LNCaP clone FGC (cell line): ENCODE measurements at regions not wholly inside any gene's neighbourhood (a gene's known extent, or its start where the extent isn't known, plus 50 kb on each side); places are given as distances from the start of the nearest gene placed in this dataset.

Source experiments
- DNase-seq: peaks from one replicate; pipeline ENCODE4 v3.0.0-alpha.2; 2011; ENCODE audit warnings: low read depth
- H3K4me3 ChIP-seq: 2 replicates; pipeline ENCODE4 v1.5.1; 2011; ENCODE audit warnings: mild to moderate bottlenecking, low read depth, low read length, control low read depth
- CTCF ChIP-seq: IDR thresholded peaks from 2 replicates; pipeline ENCODE4 v1.5.1; 2012; ENCODE audit warnings: mild to moderate bottlenecking; ENCODE audit not compliant: control insufficient read depth, insufficient read depth; ENCODE audit errors: extremely low read depth

GRCh38 chr18:67337696-67338095 lies 178.8 kb downstream of the DSEL start:
- DNase-seq, result no peak
- no peak for TF ChIP-seq CTCF
- H3K4me3 ChIP-seq, result no peak overlapping the region

- no peak overlapping the region for H3K4me3 ChIP-seq
- no peak for DNase-seq
- no peak for TF ChIP-seq CTCF
Observed at GRCh38 chr18:67331857-67332256, 184.7 kb downstream of the DSEL start.

- TF ChIP-seq CTCF, result no peak
- H3K4me3 ChIP-seq, result no peak overlapping the region
- DNase-seq, result no peak
Observed at GRCh38 chr18:67319109-67319508, 197.4 kb downstream of the DSEL start.

- no peak overlapping the region for H3K4me3 ChIP-seq
- no peak for DNase-seq
- TF ChIP-seq CTCF, result no peak
Observed at GRCh38 chr18:67318651-67319050, 197.9 kb downstream of the DSEL start.

GRCh38 chr18:67310826-67311225 lies 205.7 kb downstream of the DSEL start:
- no peak for TF ChIP-seq CTCF
- H3K4me3 ChIP-seq, result no peak overlapping the region
- DNase-seq, result no peak

- no peak for DNase-seq
- no peak for TF ChIP-seq CTCF
- no peak overlapping the region for H3K4me3 ChIP-seq
Observed at GRCh38 chr18:67308819-67309218, 207.7 kb downstream of the DSEL start.

GRCh38 chr18:67305466-67305865 lies 211.1 kb downstream of the DSEL start:
- no peak for DNase-seq
- TF ChIP-seq CTCF, result no peak
- H3K4me3 ChIP-seq, result no peak overlapping the region
